Stimulated activated CD4-positive, alpha-beta T cell treated with anti-CD3 and anti-CD28 coated beads, Interleukin-15, amount 100 ng/mL, for 1 hour (primary cell): ENCODE measurements at regions not wholly inside any gene's neighbourhood (a gene's known extent, or its start where the extent isn't known, plus 50 kb on each side); places are given as distances from the start of the nearest gene placed in this dataset.
"Not testable (repeated sequence)": the region's sequence is repeated elsewhere in the genome, so short reads cannot be mapped to it uniquely, and the experiment has no call there.

Source experiments
- DNase-seq, 2 donors: peaks; one replicate each; pipeline ENCODE4 v3.0.0-alpha.2; 2020; ENCODE audit warnings: low read depth in 1 of 2, low spot score in 1 of 2

DNA sequence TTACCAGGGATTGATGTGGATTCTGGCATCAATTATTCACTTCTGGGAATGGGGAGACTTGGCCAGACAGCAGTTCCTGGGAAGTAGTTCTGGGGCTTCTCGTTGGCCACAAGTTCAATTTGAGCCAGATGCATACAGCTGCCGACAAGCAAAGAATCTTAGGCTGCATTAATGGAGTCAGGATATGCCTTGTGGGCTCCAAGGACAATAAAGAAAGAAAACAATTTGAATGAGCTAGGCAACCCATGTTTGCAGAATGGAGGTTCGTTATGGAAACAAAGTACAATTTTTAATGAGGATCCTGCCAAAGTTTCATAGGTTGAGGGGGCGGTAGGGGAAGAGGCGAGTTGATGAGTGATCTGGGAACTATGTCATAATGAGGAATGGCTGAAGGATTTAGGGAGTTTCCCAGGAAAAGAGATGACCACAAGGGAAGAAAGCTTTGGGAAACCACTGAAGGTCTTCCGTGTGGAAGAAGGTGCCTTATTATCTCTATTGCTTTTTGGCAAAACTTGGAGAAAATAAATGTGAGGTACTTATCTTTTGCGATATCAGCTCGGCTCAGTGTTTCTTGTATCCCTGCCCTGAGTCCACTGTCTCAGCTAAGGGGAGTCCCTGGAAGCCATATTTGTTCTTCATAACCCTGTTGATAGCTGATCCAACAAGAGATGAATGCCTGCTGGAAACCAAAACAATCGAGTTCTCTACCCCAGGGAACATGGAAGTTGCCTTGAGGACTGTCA, 181.0 kb upstream of the ZNF217 start:
- DNase-seq: no peak

DNA sequence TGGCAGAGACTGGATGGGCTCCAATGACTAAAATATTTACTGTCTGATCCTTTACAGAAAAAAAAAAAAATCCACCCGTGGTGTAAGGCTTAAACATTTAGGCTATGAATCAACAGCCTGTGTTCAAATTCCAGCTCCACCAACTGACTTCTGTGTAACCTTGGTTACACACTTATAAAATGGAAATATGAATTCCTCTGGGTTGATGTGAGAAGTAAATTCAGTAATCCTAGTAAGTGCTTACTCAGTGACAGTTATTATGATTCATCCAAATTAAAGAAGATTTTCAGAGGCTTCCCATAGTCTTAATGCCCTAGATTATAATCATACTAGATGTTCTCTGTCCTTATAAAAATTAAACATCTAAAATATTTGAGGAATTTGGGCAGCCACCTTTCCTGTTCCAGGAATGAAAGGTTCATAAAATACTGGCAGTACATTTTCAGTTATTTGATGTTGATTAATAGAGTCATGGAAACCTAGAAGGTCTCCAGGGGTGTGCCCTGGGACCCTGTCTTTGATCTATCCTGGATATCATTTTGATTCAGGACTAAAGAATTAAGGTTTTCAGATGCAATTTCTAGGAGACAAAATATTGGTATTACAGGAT, 180.3 kb upstream of the ZNF217 start:
- no peak for DNase-seq

GRCh38 chr20:53773066-53773791, 179.6 kb upstream of the ZNF217 start:
- not testable (repeated sequence) for DNase-seq

DNA sequence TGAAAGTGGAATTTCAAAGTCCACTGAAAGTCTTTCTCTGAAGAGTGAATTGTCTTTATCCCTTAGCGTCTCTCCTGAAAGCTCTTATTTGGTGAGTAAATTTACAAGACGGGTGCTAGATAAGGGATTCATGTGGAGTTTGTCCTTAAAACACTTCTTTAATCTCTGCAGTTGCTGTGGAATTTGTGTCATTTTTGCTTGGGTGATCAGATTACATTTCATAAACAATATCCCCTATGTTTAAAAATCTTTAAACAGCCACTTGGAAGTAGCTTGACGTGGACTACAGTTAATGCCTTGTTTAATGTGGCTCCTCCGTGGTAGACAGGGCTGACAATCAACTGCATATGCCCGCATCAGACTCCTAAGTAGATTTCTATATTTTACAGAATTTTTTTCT, 175.4 kb upstream of the ZNF217 start:
- DNase-seq: no peak

- no peak for DNase-seq
Observed at GRCh38 chr20:53768329-53768728, 174.7 kb upstream of the ZNF217 start.

DNA sequence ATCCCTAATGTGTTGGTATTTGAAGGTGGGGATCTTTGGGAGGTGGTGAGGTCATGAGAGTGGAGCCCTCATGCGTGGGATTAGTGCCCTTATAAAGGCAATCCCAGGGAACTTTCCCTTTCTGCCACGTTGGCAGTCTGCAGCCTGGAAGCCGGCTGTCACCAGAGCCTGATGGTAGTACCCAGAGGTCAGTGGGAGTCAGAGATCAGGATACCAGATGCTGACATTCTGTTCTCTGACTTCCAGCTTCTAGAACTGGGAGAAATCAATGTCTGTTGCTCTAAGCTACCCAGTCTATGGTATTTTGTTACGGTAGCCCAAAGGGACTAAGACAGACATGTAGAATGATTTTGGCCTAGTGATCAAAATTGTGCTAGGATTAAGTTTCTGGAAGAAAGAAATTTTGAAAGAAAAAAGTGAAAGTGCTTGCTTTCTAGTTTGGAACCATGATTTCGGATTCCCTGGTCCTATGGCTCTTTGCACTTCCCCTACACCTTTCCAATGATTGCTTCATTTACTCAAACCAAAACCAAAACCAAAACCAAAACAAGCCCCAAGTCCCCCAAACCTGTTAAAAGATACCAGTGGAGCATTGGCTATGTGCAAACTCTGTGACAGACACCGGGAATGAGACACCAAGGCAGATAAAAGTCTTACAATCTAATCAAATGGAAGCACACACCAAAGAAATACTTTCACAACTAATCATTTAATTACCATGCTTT, 173.7 kb upstream of the ZNF217 start:
- no peak for DNase-seq

- DNase-seq: no peak
Observed at GRCh38 chr20:53764415-53764800, 170.8 kb upstream of the ZNF217 start.

DNA sequence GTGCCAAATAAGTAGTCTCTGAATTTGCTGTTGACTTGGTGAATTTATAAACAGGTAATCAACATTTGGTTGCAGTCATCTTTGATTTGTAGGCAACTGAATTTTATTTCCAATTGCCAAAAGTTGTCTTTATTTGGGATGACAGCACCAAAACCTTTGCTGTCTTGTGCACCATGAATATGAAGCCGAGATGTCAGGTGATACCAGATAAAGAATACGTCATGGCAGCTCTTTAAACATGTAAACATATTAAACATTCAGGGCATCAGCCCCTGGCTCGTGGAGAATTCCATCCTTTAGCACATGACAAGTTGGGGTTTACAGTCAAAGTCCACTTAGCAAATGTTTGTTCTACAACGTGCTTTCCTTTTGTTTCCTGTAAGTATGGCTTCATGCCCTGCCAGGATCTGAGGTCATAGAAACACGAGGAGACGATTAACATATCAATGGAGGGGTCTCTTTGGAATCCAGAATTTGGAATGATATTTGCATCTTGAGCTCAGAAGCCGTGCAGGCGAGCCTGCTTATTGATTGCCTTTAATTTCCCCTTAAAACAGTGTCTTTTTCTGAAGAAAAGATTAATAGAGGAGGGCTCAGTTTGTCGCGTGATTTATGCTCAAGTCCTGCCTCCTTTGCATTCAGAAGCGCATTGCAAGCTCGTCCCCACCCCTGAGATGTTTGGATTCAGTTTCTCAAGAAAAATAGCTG, 170.2 kb upstream of the ZNF217 start:
- DNase-seq: no peak

GRCh38 chr20:53762423-53762798, 168.8 kb upstream of the ZNF217 start:
- not testable (repeated sequence) for DNase-seq

DNA sequence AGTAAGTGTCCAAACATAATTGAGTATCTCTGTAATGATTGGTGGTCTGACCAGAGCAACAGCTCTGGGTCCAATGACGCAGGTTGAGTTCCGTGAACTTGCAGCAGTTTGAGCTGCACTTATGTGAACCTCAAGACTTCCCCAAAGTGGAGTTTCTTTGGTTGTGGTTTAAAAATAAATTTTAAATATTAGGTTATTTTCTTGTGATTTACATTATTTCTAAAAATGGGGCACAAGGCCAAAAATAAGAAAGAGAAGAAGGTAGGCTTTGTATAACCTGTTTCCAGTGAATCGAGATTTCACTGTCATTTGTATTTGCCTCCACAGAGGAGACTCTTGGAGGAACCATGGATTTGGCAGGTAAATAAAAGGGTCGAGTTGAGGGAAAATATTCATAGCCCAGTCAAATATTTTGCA, 166.4 kb upstream of the ZNF217 start:
- DNase-seq: no peak

GRCh38 chr20:53757472-53757913, 163.9 kb upstream of the ZNF217 start:
- DNase-seq: no peak

DNA sequence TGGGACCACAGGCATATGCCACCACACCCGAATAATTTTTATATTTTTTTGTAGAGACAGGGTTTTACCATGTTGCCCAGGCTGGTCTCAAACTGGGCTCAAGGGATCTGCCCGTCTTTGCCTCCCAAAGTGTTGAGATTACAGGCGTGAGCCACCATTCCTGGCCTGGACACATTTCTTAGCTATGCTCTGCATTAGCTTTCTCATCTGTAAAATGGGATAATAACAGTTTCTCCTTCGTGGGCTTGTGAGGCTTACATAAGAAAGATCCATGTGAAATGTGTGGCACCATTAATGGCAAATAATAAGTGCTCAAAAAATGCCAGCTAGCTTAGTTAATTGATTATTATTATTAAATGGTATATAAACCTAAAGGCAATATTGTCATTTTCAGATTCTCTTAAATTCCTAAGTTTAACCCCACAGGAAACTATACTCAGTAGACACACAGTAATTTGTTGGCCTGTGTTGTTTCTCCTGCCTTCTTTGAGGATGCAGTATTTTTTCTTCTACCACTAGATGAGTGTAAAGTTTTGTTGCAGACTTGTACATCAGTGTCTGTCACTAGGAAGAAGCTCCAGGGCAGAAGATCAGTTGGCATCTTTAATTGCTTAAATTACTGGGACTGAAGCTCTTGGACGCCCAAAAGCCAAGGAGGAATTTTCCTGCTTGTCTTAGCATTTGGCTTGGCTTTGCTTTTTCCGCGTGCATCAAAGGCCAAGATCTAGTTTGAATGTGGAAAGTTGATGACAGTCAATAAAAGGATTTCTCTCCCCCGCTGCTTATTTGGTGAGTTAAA, 162.3 kb upstream of the ZNF217 start:
- no peak for DNase-seq

GRCh38 chr20:53753880-53754459, 160.3 kb upstream of the ZNF217 start:
- no peak for DNase-seq

GRCh38 chr20:53752971-53753879, 159.6 kb upstream of the ZNF217 start:
- DNase-seq: no peak

DNA sequence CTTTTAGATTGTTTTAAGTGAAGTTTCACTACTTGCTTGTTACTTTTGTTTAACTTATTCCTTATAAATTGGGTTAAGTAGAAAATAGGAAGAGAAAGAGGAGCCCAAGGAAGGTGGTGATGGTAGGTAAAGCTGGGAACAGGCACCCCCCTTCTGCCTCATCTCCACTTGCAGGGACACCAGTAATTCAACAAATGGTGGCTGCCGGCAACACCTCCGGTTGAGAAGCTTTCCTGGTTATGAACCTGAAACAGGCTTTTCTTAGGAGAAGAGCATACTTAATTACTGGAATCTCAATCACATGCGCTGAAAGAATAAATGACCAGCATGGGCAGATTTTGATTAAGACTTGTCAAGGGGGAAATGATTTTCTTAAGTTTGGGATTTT, 158.9 kb upstream of the ZNF217 start:
- no peak for DNase-seq

DNA sequence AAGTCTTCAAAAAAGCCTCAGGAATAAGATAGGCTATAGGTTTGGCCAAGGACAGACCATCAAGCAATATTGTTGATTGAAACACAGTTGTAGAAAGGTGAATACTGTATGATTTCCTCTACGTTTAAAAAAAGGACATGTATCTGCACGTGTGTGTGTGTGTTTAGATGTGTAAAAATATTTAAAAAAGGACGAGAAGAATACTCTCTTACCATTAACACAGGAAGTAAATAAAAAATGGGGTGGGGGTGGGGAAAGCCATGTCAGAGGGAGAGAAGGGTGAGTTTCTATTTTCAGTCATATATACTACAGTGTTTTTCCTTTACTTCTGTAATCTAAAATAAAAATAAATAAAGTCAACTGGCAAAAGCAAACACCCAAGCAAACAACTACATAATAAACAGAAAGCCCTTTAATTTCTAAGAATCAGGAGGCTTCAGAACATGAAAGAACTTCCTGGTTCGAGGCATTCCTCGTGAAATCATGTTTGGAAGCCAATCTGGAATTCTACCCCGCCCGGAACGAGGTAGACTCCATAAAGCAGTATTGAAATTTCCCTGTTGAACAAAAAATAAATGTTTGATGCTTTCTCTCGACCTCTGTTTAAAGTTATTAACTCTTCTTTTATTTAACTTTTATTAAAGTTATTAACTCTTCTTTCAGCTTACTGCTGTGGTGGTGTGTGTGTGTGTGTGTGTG, 158.1 kb upstream of the ZNF217 start:
- no peak for DNase-seq

GRCh38 chr20:53750827-53751619, 157.4 kb upstream of the ZNF217 start:
- no peak for DNase-seq
